ENCODE measurements at regions not wholly inside any gene's neighbourhood (a gene's known extent, or its start where the extent isn't known, plus 50 kb on each side); places are given as distances from the start of the nearest gene placed in this dataset.
A peak's percentile ranks its signal among the peaks of the same experiment; 100 is the strongest.

DNA sequence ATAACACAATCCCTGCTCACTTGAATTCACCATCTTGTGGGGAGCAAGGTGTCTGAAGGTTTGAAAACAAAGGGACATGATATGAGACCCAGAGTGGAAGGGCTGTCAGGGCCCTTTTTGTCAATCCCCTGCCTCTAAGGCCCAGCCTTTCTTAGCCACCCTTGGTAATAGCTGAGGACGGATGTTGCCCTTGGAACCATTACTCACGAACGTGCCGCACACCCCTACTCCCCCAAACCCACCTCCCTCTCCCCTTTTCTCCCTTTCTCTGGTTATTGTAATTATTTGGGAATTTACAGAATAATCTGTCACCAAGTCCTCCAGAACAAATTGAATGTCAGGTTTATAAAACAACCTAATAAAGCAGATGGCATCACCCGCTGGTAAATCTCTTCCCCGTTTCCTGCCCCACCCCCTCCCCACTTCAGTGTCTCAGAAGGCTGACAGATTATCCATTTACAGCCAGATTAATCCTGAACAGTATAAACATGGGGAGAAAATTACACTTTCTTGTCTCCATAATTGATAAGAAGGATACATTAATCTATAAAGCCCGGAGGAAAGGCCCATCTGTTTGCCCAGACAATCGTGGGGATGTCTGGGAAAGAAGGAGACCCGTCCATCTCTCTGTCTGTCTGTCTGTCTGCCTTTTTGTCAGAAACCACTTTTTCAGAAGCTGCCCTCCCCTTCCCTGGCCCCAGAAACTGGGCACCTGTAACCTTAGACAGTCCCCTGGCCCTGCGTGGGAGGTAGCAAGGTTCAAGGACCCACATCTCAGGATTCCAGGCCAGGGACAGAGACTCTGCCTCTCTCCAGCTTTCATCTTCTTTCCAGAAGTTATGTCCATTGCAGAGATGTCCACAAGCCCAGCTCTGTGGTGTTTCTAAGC lies 60.6 kb upstream of the CD34 start:
- H3K27ac Mint-ChIP-seq: no peak overlapping the region
- H3K4me3 Mint-ChIP-seq: no peak overlapping the region
- peaks cover 0 to 4% (median 0%) of the 10 kb centered on the region in 3 donors for H3K9me3 Mint-ChIP-seq
- H3K36me3 Mint-ChIP-seq: no peaks in the 10 kb centered on the region
- H3K4me1 Mint-ChIP-seq: peaks cover 0 to 5% (median 2%) of the 10 kb centered on the region in 3 donors
- peaks cover 21% of the 10 kb centered on the region for H3K27me3 Mint-ChIP-seq

DNA sequence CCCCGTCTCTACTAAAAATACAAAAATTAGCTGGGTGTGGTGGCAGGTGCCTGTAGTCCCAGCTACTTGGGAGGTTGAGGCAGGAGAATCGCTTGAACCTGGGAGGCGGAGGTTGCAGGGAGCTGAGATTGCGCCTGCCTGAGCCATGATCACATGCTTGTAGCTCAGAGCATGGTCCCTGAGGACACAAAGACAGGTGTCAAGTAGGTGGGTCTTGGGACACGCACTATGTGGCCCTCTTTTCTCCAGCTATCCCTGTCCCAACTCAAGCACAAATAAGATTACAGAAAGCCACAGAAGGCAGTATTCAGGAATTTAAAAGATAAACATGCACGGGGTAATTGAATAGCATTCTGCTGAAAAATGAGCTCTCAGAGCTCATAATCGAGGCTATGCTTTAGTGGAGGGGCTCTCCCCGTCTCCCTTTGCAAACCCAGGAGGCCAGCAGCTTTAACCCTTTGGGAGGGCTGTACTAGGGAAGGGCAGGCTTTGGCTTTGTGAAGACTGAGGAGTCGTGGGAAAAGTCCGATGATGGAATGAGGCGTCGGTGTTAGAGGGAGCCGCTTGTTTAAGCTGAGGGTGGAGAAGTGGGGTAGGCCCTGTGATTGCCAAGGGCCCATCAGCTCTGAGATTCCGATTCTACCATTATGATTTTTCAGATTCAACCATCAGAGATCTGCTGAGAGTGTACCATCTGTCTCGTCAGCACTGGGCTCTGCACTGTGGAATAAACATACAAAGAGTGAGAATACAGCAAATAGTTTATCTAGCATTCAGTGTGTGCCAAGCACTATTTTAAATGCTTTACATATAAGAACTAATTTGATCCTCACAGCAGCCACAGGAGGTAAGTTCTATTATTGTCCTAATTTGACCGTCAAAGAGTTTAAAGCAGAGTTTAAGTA lies 59.7 kb upstream of the CD34 start:
- Mint-ChIP-seq H3K4me3 (no peak overlapping the region), H3K27ac (no peak overlapping the region), H3K4me1 (peaks cover 0 to 5% (median 2%) of the 10 kb centered on the region in 3 donors), H3K36me3 (no peaks in the 10 kb centered on the region), H3K9me3 (peaks cover 0 to 4% (median 0%) of the 10 kb centered on the region in 3 donors), H3K27me3 (peaks cover 22% of the 10 kb centered on the region)

DNA sequence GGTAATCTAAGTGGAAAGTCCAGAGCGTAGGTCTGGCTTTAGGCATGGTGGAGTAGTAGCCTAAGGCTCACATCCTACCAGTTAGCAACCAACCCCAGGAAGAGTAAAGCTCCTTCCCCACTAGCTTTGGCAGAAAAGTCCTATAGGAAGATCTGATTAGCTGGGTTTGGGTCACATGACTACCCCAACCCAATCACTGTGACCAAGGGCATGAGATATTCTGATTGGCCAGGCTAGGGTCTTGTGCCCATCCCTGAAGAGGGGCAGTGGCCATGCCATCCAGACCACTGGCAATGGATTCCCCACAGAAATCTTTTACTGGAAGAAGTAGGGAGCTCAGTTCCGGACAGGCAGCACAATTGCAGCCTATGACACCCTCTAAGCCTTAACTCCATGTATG lies 58.6 kb upstream of the CD34 start:
- H3K27me3 Mint-ChIP-seq: peaks cover 22% of the 10 kb centered on the region
- H3K36me3 Mint-ChIP-seq: no peaks in the 10 kb centered on the region
- peaks cover 0 to 5% (median 2%) of the 10 kb centered on the region in 3 donors for H3K4me1 Mint-ChIP-seq
- H3K9me3 Mint-ChIP-seq: peaks cover 0 to 4% (median 0%) of the 10 kb centered on the region in 3 donors
- no peak overlapping the region for H3K4me3 Mint-ChIP-seq
- H3K27ac Mint-ChIP-seq: no peak overlapping the region

DNA sequence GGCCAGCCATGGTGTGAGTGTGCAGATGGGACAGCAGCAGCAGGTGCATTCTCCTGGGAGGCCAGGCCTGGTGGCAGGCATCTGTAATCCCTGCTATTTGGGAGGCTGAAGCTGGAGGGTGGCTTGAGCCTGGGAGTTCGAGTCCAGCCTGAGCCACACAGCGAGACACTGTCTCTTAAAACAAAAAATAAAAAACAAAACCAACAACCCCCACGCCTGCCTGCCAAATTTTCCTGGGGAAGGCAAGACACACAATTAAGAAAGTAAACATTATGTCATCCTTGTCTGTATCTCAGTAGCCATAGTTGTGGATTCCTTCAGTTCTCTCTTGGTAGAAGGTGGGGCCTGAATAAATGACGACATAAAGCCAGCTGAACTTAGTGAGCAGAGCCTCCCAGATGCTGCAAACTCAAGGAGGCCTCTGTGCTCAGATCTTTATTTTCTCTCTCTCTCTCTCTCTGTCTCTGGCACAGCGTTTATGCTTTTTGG lies 57.6 kb upstream of the CD34 start:
- Mint-ChIP-seq H3K9me3 (no peaks in the 10 kb centered on the region), H3K4me3 (no peak overlapping the region), H3K4me1 (peaks cover 0 to 2% (median 1%) of the 10 kb centered on the region in 3 donors), H3K36me3 (no peaks in the 10 kb centered on the region), H3K27ac (no peak overlapping the region), H3K27me3 (peaks cover 22% of the 10 kb centered on the region)

DNA sequence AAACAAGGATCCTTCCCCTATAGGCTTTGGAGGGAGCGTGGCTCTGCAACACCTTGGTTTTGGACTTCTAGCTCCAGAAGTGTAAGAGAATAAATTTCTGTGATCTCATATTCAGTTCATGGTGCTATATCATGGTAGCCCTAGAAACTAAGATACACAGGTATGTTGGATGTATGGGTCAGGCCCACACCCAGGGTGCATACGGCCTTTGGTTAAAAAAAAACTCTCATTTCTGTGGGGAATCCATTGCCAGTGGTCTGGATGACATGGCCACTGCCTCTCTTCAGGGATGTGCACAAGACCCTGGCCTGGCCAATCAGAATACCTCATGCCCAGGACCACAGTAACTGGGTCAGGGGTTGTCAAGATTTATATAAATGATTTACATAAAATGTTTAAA lies 56.8 kb upstream of the CD34 start:
- Mint-ChIP-seq H3K4me1 (peaks cover under 1 to 5% (median 5%) of the 10 kb centered on the region in 3 donors), H3K9me3 (no peaks in the 10 kb centered on the region), H3K27me3 (peaks cover 20% of the 10 kb centered on the region), H3K4me3 (no peak overlapping the region), H3K27ac (no peak overlapping the region), H3K36me3 (no peaks in the 10 kb centered on the region)

DNA sequence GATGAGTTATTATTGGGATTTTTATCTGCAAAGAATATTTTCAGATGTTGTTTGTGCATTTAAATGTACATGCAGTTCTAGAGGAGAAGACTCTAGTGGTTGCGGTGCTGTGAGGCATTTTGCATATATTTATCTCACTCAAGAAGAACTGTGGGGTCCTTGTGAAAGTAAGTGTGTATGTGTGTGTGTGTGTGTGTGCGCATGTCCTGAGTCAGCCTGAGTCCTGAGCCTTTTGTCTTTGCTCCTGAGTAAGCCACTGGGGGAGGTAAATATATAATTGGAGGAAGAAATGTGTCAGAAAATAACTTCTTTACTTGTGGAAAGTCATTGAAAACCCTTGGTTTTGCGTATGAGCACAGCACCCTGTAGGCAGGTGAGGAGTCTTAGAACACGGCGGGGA lies 55.6 kb upstream of the CD34 start:
- Mint-ChIP-seq H3K27ac (no peak overlapping the region), H3K9me3 (no peaks in the 10 kb centered on the region), H3K4me1 (peaks cover 6 to 8% (median 7%) of the 10 kb centered on the region in 3 donors), H3K36me3 (no peaks in the 10 kb centered on the region), H3K27me3 (peaks cover 13% of the 10 kb centered on the region), H3K4me3 (no peak overlapping the region)

DNA sequence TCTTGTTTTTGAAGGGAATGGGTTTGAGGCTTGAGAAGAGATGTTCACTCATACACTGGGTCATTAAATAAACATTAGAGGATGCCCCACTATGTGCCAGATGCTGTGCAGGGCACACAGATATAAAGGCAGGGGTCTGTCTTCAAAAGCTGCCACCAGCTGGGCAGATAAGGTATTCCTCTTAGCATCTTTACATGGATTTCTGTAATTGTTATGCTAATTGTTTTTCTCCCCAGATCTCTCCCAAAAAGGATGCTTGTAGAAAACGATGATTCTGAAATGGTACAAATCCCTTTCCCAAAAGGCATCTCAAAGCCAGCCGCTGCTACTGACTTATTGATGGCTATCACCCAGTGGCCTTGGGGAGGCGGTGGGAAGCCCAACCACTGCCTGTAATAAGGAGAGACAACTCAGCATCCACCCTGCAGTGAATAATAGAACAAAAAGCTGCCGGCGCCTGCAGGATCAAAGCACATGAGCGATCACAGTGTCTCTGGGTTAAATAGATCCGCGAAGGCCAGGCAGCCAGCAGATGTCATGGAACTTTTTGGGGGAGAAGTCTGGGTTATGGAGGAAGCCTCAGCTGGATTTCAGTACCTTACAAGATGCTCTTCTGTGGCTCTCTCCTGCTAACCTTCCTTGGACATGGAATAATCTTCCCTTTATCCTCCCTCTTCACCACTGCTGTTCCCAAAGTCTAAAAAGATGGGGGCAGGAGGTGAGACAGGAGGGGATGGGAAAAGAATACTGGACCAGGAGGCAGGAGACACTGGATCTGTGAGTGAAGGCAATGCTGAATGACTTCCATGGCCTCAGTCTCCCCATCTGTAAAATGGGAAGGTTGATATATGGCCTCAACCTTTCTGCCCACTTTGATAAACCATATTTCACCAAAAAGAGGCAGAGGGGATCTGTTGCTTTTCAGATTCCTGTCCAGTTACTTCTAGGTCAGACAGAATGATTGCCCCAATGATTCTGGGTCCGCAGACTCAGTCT lies 54.8 kb upstream of the CD34 start:
- Mint-ChIP-seq H3K9me3 (no peaks in the 10 kb centered on the region), H3K4me1 (peaks cover 6 to 8% (median 7%) of the 10 kb centered on the region in 3 donors), H3K36me3 (no peaks in the 10 kb centered on the region), H3K27ac (no peak overlapping the region), H3K27me3 (peaks cover 15% of the 10 kb centered on the region), H3K4me3 (peak overlapping the region in 1 of 4 donors; percentile 54)

DNA sequence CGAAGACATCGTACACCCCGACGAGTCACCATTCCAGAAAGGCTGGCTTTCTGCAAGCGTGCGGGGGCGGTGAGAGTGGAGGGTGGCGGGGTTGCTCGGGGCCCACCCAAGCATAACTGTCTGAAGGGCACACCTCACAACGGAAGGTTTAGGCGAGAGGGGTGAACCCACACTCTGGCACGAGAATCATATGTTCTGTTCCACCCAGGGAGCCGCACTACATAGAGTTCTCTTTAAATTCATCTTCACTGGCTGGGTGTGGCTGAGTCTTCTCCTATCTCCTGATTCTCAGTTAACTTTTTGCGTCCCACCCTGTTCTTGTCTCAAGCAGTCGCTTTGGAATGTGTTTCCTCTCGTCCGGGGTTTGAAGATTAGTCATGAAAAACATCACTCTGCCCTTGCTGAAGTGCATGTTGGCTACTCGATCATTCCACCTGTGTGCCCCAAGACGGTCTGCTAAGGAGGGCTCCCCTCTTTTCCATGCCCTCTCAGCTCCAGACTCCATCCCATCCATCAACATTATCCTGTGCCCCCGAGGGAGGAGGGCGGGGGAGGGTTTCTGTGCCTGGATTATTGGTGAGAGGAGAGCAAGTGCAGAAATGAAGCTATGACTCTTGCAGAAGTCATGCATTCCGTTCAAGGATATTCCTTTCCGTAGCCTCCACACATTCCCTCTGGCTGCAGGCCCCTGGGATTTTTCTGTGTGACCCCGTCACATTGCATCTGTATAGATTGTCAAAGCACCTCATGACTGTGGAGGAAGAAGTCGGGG lies 53.5 kb upstream of the CD34 start:
- peaks cover 6 to 11% (median 7%) of the 10 kb centered on the region in 3 donors for H3K4me1 Mint-ChIP-seq
- no peaks in the 10 kb centered on the region for H3K9me3 Mint-ChIP-seq
- peaks cover 19% of the 10 kb centered on the region for H3K27me3 Mint-ChIP-seq
- H3K27ac Mint-ChIP-seq: peak overlapping the region in 1 of 3 donors; percentile 15
- peak overlapping the region in 3 of 4 donors; percentile 57 to 85 (median 59) for H3K4me3 Mint-ChIP-seq
- H3K36me3 Mint-ChIP-seq: no peaks in the 10 kb centered on the region

DNA sequence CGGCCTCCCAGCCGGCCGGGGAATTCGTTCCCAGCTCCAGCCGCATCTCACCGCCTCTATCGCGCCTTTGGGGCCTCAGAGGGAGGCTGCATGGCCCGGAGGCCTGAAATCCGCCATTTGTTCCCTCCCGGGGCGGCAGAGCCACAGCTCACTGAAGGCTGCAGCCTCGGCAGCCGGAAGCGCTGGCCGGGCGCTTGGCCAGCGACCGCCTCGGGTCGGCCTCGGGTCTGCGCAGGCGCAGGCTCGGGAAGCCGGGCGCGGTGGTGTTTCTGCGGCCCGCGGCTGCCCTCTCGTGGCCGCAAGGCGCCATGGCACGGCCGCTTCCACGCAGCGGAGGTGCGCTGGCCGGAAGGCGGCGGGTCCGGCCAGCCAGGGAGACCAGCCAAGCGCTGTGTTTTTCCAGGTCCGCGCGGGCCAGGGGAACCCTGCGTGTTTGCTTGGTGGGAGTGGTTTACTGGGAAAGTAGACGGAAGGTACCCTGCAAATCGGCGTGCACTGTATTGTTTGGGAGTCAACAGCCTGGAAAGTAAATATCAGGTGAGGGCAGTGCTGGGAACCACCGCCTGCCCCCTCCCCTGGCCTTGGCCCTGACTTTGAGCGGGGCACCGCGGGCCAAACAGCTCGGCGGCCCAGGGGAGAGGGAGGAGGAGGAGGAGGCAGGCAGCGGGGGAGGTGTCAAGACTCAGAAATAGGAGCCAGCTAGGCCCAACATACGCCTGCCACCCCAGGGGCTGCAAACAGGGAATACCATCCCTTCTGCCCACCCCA lies 52.7 kb upstream of the CD34 start:
- H3K4me3 Mint-ChIP-seq: peak overlapping the region; percentile 77 to 93 (median 88)
- no peaks in the 10 kb centered on the region for H3K9me3 Mint-ChIP-seq
- no peaks in the 10 kb centered on the region for H3K36me3 Mint-ChIP-seq
- peaks cover 6 to 11% (median 7%) of the 10 kb centered on the region in 3 donors for H3K4me1 Mint-ChIP-seq
- H3K27me3 Mint-ChIP-seq: peaks cover 20% of the 10 kb centered on the region
- peak overlapping the region in 1 of 3 donors; percentile 85 for H3K27ac Mint-ChIP-seq

DNA sequence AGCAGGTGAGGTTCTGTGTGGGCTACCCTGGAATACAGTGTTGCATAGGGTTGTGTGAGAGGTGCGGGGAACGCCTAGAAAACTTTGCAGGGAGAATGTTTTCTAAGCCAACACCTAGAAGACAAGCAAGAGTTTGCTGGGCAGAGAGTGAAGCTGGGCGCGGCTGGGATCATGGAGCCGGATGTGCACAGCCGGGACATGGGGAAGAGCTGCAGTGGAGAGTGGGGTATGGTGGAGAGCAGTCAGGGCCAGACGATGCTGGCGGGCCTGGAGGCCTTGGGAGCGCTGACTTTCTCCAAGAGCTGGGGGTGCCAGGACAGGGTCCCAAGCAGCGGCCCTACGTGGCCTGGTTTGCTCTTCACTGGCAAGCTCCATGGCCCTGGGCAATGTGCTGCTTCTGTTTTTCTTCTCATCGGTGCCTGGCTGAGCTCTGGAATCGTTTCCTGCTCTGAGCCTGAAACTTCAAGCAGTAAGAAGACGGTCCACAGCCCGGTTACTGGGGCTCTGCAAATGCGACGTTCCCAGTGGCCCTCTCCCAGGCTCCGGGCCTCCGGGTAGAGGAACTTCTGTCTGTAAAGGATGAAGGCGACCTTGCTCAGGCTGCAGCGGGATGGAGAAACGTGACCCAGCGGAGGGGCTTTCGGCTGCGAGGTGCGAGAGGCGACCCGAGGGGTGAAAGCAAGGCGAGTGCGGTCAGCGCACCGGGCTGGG lies 51.9 kb upstream of the CD34 start:
- H3K4me1 Mint-ChIP-seq: peaks cover 6 to 11% (median 7%) of the 10 kb centered on the region in 3 donors
- no peaks in the 10 kb centered on the region for H3K9me3 Mint-ChIP-seq
- no peak overlapping the region for H3K27ac Mint-ChIP-seq
- peaks cover 25% of the 10 kb centered on the region for H3K27me3 Mint-ChIP-seq
- no peaks in the 10 kb centered on the region for H3K36me3 Mint-ChIP-seq
- H3K4me3 Mint-ChIP-seq: peak overlapping the region; percentile 77 to 93 (median 88)
